ENCODE measurements at regions not wholly inside any gene's neighbourhood (a gene's known extent, or its start where the extent isn't known, plus 50 kb on each side); places are given as distances from the start of the nearest gene placed in this dataset.

DNA sequence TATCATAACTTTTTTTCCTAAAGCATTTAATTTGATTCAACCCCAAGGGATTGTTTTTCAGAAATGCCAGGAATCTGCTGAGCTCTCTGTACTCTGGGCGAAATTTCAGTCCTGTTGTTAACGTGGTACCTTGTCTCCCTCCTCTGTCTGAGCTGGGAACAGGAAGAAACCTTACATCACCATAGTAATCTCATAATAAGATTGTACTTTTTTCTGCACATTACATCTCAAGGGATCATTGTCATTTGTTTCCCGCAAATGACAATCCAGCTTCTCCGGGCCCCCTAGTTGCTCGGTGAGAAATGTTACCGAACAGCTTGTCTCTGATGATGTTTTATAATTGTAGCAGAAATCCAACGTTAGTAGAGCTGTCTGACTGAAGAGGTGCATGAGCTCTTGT, 152.7 kb upstream of the ERCC4 start:
- Histone ChIP-seq H3K9me3 (replicated peaks) (no peaks in the 10 kb centered on the region), H3K4me1 (no peaks in the 10 kb centered on the region), H3K27ac (replicated peaks) (no peak overlapping the region), H3K27me3 (ENCODE audit: low read depth) (peaks cover 30% of the 10 kb centered on the region), H3K4me3 (no peak overlapping the region), H3K36me3 (no peaks in the 10 kb centered on the region)
- TF ChIP-seq, protein P1, sequence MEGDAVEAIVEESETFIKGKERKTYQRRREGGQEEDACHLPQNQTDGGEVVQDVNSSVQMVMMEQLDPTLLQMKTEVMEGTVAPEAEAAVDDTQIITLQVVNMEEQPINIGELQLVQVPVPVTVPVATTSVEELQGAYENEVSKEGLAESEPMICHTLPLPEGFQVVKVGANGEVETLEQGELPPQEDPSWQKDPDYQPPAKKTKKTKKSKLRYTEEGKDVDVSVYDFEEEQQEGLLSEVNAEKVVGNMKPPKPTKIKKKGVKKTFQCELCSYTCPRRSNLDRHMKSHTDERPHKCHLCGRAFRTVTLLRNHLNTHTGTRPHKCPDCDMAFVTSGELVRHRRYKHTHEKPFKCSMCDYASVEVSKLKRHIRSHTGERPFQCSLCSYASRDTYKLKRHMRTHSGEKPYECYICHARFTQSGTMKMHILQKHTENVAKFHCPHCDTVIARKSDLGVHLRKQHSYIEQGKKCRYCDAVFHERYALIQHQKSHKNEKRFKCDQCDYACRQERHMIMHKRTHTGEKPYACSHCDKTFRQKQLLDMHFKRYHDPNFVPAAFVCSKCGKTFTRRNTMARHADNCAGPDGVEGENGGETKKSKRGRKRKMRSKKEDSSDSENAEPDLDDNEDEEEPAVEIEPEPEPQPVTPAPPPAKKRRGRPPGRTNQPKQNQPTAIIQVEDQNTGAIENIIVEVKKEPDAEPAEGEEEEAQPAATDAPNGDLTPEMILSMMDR (IDR thresholded peaks at IDR 0.05; ENCODE audit: borderline replicate concordance) = peak; percentile 31
- DNase-seq = no peak
- intact Hi-C loops (cut with micrococcal nuclease) = no loop called here

DNA sequence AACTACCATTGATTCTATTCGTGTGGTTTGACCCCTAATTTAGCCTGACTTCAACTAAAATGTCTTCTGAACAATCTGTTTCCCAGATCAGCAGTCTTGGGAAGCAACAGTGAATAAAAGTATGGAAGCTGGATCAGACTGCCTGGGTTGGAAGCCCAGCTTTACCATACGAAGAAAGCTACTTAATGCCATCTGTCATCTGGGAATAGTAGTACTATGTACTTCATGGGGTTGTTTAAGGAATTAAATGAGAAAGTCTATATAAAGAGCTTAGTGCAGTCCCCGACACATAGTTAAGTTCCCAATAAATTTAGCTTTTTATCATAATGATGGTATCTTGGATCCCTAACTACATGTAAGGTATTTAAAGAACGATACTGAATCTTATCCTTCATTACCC, 151.5 kb upstream of the ERCC4 start:
- no peak overlapping the region for H3K4me3 ChIP-seq
- intact Hi-C loops (cut with micrococcal nuclease) = no loop called here
- H3K36me3 ChIP-seq = no peaks in the 10 kb centered on the region
- DNase-seq = no peak
- H3K27ac ChIP-seq (replicated peaks) = no peak overlapping the region
- H3K9me3 ChIP-seq (replicated peaks) = no peaks in the 10 kb centered on the region
- H3K27me3 ChIP-seq (ENCODE audit: low read depth) = peaks cover 26% of the 10 kb centered on the region
- H3K4me1 ChIP-seq = no peaks in the 10 kb centered on the region
- TF ChIP-seq, protein P1 (IDR thresholded peaks at IDR 0.05; ENCODE audit: borderline replicate concordance) = no peak

DNA sequence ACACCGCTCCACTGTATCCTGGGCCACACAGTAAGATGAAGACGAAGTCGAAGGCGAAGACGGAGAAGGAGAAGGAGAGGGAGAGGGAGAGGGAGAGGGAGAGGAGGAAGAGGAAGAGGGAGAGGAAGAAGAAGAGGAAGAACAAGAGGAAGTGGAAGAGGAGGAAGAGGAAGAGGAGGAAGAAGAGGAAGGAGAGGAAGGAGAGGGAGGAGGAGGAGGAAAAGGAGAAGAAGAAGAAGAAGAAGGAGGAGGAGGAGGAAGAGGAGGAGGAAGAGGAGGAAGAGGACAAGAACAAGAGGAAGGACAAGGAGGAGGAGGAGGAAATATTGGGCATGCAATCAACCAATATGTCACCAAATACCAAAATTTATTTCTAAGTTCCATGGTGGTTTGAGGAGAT, 149.5 kb upstream of the ERCC4 start:
- intact Hi-C loops (cut with micrococcal nuclease) = no loop called here
- Histone ChIP-seq H3K27ac (replicated peaks) (no peak overlapping the region), H3K4me1 (no peaks in the 10 kb centered on the region), H3K9me3 (replicated peaks) (peaks cover 5% of the 10 kb centered on the region), H3K27me3 (ENCODE audit: low read depth) (peaks cover 12% of the 10 kb centered on the region), H3K4me3 (no peak overlapping the region), H3K36me3 (no peaks in the 10 kb centered on the region)
- TF ChIP-seq, protein P1 (IDR thresholded peaks at IDR 0.05; ENCODE audit: borderline replicate concordance) = no peak
- DNase-seq = no peak

DNA sequence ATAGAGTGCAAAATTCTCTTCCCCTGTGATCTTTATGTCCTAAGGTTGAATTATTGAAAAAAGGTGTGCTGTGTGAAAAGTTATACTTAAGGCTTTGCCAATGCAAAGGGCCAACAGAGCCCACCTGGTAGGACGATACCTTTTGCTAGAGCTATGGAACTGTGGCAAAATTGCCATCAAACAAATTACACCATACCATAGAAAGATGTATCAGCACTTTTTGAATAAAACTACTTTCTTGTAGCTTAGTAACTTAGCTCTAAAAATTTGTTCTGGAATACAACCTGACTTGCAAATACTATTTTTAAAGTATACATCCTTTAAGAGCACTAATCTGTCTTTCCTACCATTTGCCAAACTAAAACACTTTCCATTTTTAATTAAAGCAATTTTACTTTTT, 147.2 kb upstream of the ERCC4 start:
- no peak for DNase-seq
- peaks cover 12% of the 10 kb centered on the region for H3K27me3 ChIP-seq (ENCODE audit: low read depth)
- intact Hi-C loops (cut with micrococcal nuclease) = no loop called here
- H3K27ac ChIP-seq (replicated peaks) = no peak overlapping the region
- H3K36me3 ChIP-seq = no peaks in the 10 kb centered on the region
- H3K4me1 ChIP-seq = no peaks in the 10 kb centered on the region
- H3K9me3 ChIP-seq (replicated peaks) = peaks cover 21% of the 10 kb centered on the region
- no peak overlapping the region for H3K4me3 ChIP-seq
- TF ChIP-seq, protein P1 (IDR thresholded peaks at IDR 0.05; ENCODE audit: borderline replicate concordance) = no peak

DNA sequence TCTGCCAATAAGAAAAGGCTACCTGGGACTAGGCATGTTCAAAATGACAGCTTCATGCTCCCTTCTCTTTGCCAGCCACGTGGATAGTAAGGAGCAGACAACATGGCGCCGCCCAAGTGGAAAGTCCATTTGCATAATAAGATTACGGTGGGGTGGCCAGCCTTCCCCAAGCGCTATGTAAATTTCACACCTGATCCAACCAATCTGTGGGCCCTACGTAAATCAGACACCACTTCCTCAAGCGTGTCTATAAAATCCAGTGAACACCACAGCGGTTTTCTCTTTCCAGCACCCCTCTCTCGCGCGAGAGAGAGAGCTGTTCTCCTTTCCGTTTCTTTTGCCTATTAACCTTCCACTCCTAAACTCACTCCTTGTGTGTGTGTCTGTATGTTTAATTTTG, 140.3 kb upstream of the ERCC4 start:
- intact Hi-C loops (cut with micrococcal nuclease) = no loop called here
- TF ChIP-seq, protein P1 (IDR thresholded peaks at IDR 0.05; ENCODE audit: borderline replicate concordance) = no peak

More for the DNA sequence above, 140.3 kb upstream of the ERCC4 start:
- H3K9me3 ChIP-seq (replicated peaks) = peaks cover 40% of the 10 kb centered on the region
- no peaks in the 10 kb centered on the region for H3K36me3 ChIP-seq
- H3K27ac ChIP-seq (replicated peaks) = no peak overlapping the region
- no peak for DNase-seq
- no peak overlapping the region for H3K4me3 ChIP-seq
- peaks cover 11% of the 10 kb centered on the region for H3K4me1 ChIP-seq
- H3K27me3 ChIP-seq (ENCODE audit: low read depth) = no peaks in the 10 kb centered on the region
